NCI-H2227 (cell line): ENCODE measurements at regions not wholly inside any gene's neighbourhood (a gene's known extent, or its start where the extent isn't known, plus 50 kb on each side); places are given as distances from the start of the nearest gene placed in this dataset.
"Not testable (repeated sequence)": the region's sequence is repeated elsewhere in the genome, so short reads cannot be mapped to it uniquely, and the experiment has no call there.

Experiments
- DNase-seq: peaks from one replicate; lab custom pipeline; 2025; ENCODE audit not compliant: unreplicated experiment; lab: John Stamatoyannopoulos, UW

GRCh38 chr4:66955784-66956183, 589.5 kb downstream of the CENPC start:
- no peak for DNase-seq

GRCh38 chr4:66949419-66949818, 595.9 kb downstream of the CENPC start:
- DNase-seq: no peak

- DNase-seq: no peak
Observed at GRCh38 chr4:66946761-66947160, 598.5 kb downstream of the CENPC start.

GRCh38 chr4:66943112-66943511, 602.2 kb downstream of the CENPC start:
- no peak for DNase-seq

GRCh38 chr4:66931981-66932380, 613.3 kb downstream of the CENPC start:
- DNase-seq: not testable (repeated sequence)

- DNase-seq: peak; percentile 66
Observed at GRCh38 chr4:66930206-66930605, 615.1 kb downstream of the CENPC start.

- DNase-seq: peak; percentile 31
Observed at GRCh38 chr4:66929748-66930147, 615.6 kb downstream of the CENPC start.

- not testable (repeated sequence) for DNase-seq
Observed at GRCh38 chr4:66928881-66929280, 616.4 kb downstream of the CENPC start.

- peak; percentile 75 for DNase-seq
Observed at GRCh38 chr4:66927937-66928336, 617.4 kb downstream of the CENPC start.

GRCh38 chr4:66926687-66927086, 618.6 kb downstream of the CENPC start:
- no peak for DNase-seq

GRCh38 chr4:66923081-66923865, 622.0 kb downstream of the CENPC start:
- DNase-seq: no peak

- no peak for DNase-seq
Observed at GRCh38 chr4:66921433-66921832, 623.9 kb downstream of the CENPC start.

- no peak for DNase-seq
Observed at GRCh38 chr4:66920514-66920913, 624.8 kb downstream of the CENPC start.

- DNase-seq: no peak
Observed at GRCh38 chr4:66911880-66912279, 633.4 kb downstream of the CENPC start.

- peak; percentile 57 for DNase-seq
Observed at GRCh38 chr4:66906314-66906713, 639.0 kb downstream of the CENPC start.

- DNase-seq: no peak
Observed at GRCh38 chr4:66899422-66900065, 645.8 kb downstream of the CENPC start.

- no peak for DNase-seq
Observed at GRCh38 chr4:66893807-66894206, 651.5 kb downstream of the CENPC start.

GRCh38 chr4:66887061-66887460, 658.2 kb downstream of the CENPC start:
- DNase-seq: no peak

- no peak for DNase-seq
Observed at GRCh38 chr4:66885501-66886165, 659.7 kb downstream of the CENPC start.

- DNase-seq: no peak
Observed at GRCh38 chr4:66876946-66877345, 668.4 kb downstream of the CENPC start.

- DNase-seq: no peak
Observed at GRCh38 chr4:66872661-66873060, 672.6 kb downstream of the CENPC start.

GRCh38 chr4:66863481-66863880, 681.8 kb downstream of the CENPC start:
- no peak for DNase-seq
